ENCODE measurements at regions not wholly inside any gene's neighbourhood (a gene's known extent, or its start where the extent isn't known, plus 50 kb on each side); places are given as distances from the start of the nearest gene placed in this dataset.
"Not testable (repeated sequence)": the region's sequence is repeated elsewhere in the genome, so short reads cannot be mapped to it uniquely, and the experiment has no call there.

DNA sequence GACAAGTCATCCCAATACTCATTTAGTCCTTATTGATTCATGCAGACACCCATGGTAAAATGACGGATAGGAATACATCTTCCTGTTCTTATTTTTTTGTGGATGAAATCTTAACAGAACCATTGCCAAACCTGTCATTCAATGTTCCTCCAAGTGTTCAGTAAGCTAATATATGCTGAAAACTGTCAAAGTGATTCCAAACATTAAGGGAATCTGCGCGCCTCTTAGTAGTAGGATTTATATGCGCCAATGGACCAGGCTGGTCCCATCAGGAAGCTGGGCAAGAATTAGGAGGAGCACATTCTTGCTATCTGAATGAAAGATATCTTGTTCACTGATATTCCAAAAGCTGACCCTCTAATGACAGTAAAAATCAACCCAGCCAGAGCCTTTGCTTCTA lies 168.9 kb upstream of the STMND1 start:
- no peaks in the 10 kb centered on the region for H3K79me2 ChIP-seq (ENCODE audit: control insufficient read depth, insufficient read depth, low read length)
- DNase-seq (ENCODE audit: low read depth, low spot score), result no peak
- H3K4me1 ChIP-seq (ENCODE audit: control insufficient read depth, insufficient read depth, low read length), result no peaks in the 10 kb centered on the region
- no peak overlapping the region for H3K9ac ChIP-seq (ENCODE audit: control insufficient read depth, insufficient read depth, low read length)
- CTCF ChIA-PET, result interaction anchor here (1.4 kb wide), 1 partner anchor 11 kb away, joined by 4 read pairs; no protein-coding TSS in a partner anchor
- H3K27me3 ChIP-seq (replicated peaks in 1 of 2; ENCODE audit: control insufficient read depth in 2 of 2, insufficient read depth in 2 of 2, low read length in 1 of 2), result no peaks in the 10 kb centered on the region
- no peaks in the 10 kb centered on the region for H4K20me1 ChIP-seq (ENCODE audit: control insufficient read depth, insufficient read depth)
- intact Hi-C loops (cut with micrococcal nuclease; ENCODE audit: unreplicated experiment) (no loop called here), in situ Hi-C loops (cut with MboI) (no loop called here)
- H3K4me3 ChIP-seq, result no peak overlapping the region
- TF ChIP-seq RBBP5 (conservative IDR thresholded peaks at IDR 0.05), result no peak
- TF ChIP-seq NFIC (IDR thresholded peaks at IDR 0.05; ENCODE audit: low read depth, low read length), result no peak
- TF ChIP-seq KAT2A (conservative IDR thresholded peaks at IDR 0.05; ENCODE audit: control insufficient read depth, low read depth, low read length), result no peak
- no peak for TF ChIP-seq RCOR1 (conservative IDR thresholded peaks at IDR 0.05; ENCODE audit: low read depth, low read length)
- TF ChIP-seq ZNF274 (IDR thresholded peaks at IDR 0.05; ENCODE audit: insufficient read depth, insufficient read length), result no peak
- TF ChIP-seq IKZF2 (IDR thresholded peaks at IDR 0.05), result no peak
- TF ChIP-seq KDM1A (IDR thresholded peaks at IDR 0.05; ENCODE audit: borderline replicate concordance), result no peak
- TF ChIP-seq, protein P1, sequence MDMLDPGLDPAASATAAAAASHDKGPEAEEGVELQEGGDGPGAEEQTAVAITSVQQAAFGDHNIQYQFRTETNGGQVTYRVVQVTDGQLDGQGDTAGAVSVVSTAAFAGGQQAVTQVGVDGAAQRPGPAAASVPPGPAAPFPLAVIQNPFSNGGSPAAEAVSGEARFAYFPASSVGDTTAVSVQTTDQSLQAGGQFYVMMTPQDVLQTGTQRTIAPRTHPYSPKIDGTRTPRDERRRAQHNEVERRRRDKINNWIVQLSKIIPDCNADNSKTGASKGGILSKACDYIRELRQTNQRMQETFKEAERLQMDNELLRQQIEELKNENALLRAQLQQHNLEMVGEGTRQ (IDR thresholded peaks at IDR 0.05; ENCODE audit: borderline replicate concordance, low read depth, low read length), result no peak
- no peak for TF ChIP-seq LARP7 (IDR thresholded peaks at IDR 0.05)
- TF ChIP-seq ZNF622 (IDR thresholded peaks at IDR 0.05), result no peak
- no peak for TF ChIP-seq NFXL1 (IDR thresholded peaks at IDR 0.05; ENCODE audit: borderline replicate concordance)
- TF ChIP-seq, protein P2, sequence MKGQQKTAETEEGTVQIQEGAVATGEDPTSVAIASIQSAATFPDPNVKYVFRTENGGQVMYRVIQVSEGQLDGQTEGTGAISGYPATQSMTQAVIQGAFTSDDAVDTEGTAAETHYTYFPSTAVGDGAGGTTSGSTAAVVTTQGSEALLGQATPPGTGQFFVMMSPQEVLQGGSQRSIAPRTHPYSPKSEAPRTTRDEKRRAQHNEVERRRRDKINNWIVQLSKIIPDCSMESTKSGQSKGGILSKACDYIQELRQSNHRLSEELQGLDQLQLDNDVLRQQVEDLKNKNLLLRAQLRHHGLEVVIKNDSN (IDR thresholded peaks at IDR 0.05; ENCODE audit: borderline replicate concordance, extremely low read length, insufficient read depth, low read depth, low read length), result no peak
- TF ChIP-seq NR2F1 (conservative IDR thresholded peaks at IDR 0.05), result no peak
- no peak for TF ChIP-seq ZNF207 (IDR thresholded peaks at IDR 0.05; ENCODE audit: borderline replicate concordance)
- no peak for TF ChIP-seq SUPT20H (IDR thresholded peaks at IDR 0.05; ENCODE audit: borderline replicate concordance, control insufficient read depth, low read depth, low read length)
- H3K9me3 ChIP-seq (replicated peaks; ENCODE audit: control insufficient read depth, insufficient read depth, low read length), result no peaks in the 10 kb centered on the region
- no peak overlapping the region for H3K4me2 ChIP-seq (ENCODE audit: control insufficient read depth, insufficient read depth)
- POLR2A ChIA-PET, result interaction anchor here (0.6 kb wide), 1 partner anchor 119 kb away, joined by 4 read pairs; no protein-coding TSS in a partner anchor
- no peak for FAIRE-seq
- BruUV-seq (replicated peaks), result no TSS peak
- ATAC-seq, result no peak
- WGBS (ENCODE audit: insufficient coverage, insufficient replicate concordance, low lambda C conversion rate, missing lambda C conversion rate), result 97% methylated on average over 4 of the region's 4 CpGs
- no peak overlapping the region for H2AFZ ChIP-seq (ENCODE audit: control insufficient read depth, low read depth, low read length)
- no peak overlapping the region for H3K27ac ChIP-seq (ENCODE audit: control insufficient read depth, insufficient read depth)
- no peaks in the 10 kb centered on the region for H3K36me3 ChIP-seq (ENCODE audit: control insufficient read depth in 2 of 2, insufficient read depth in 2 of 2, low read length in 1 of 2)
- SMC1A ChIA-PET (ENCODE audit: uncharacterized antibody, unreplicated experiment), result no interaction called here
- RAD21 ChIA-PET (ENCODE audit: unreplicated experiment), result no interaction called here

DNA sequence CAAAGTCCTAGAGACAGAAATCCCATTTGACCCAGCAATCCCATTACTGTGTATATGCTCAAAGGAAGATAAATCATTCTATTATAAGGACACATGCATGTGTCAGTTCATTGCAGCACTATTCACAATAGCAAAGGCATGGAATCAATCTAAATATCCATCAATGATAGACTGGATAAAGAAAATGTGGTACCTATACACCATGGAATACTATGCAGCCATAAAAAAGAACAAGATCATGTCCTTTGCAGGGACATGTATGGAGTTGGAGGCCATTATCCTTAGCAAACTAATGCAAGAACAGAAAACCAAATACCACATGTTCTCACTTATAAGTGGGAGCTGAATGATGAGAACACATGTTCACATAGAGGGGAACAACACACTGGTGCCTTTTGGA lies 169.8 kb upstream of the ATXN1 start:
- H3K27ac ChIP-seq (ENCODE audit: control insufficient read depth, insufficient read depth); H3K4me2 ChIP-seq (ENCODE audit: control insufficient read depth, insufficient read depth); H3K36me3 ChIP-seq (ENCODE audit: control insufficient read depth in 2 of 2, insufficient read depth in 2 of 2, low read length in 1 of 2); ATAC-seq; H3K79me2 ChIP-seq (ENCODE audit: control insufficient read depth, insufficient read depth, low read length); H4K20me1 ChIP-seq (ENCODE audit: control insufficient read depth, insufficient read depth); RAD21 ChIA-PET (ENCODE audit: unreplicated experiment); H2AFZ ChIP-seq (ENCODE audit: control insufficient read depth, low read depth, low read length); BruUV-seq (replicated peaks); POLR2A ChIA-PET; DNase-seq (ENCODE audit: low read depth, low spot score); CTCF ChIA-PET; in situ Hi-C loops (cut with MboI); intact Hi-C loops (cut with micrococcal nuclease; ENCODE audit: unreplicated experiment); H3K4me1 ChIP-seq (ENCODE audit: control insufficient read depth, insufficient read depth, low read length); FAIRE-seq; H3K9ac ChIP-seq (ENCODE audit: control insufficient read depth, insufficient read depth, low read length); H3K27me3 ChIP-seq (replicated peaks in 1 of 2; ENCODE audit: control insufficient read depth in 2 of 2, insufficient read depth in 2 of 2, low read length in 1 of 2); H3K9me3 ChIP-seq (replicated peaks; ENCODE audit: control insufficient read depth, insufficient read depth, low read length); H3K4me3 ChIP-seq: not testable (repeated sequence)
- SMC1A ChIA-PET (ENCODE audit: uncharacterized antibody, unreplicated experiment), result interaction anchor here (1.4 kb wide), 1 partner anchor 9 kb away, joined by 3 read pairs; no protein-coding TSS in a partner anchor
